ENCODE measurements at regions not wholly inside any gene's neighbourhood (a gene's known extent, or its start where the extent isn't known, plus 50 kb on each side); places are given as distances from the start of the nearest gene placed in this dataset.
A peak's percentile ranks its signal among the peaks of the same experiment; 100 is the strongest.

GRCh38 chr9:79255651-79256260, 316.0 kb upstream of the TLE4 start:
- no peak for DNase-seq

DNA sequence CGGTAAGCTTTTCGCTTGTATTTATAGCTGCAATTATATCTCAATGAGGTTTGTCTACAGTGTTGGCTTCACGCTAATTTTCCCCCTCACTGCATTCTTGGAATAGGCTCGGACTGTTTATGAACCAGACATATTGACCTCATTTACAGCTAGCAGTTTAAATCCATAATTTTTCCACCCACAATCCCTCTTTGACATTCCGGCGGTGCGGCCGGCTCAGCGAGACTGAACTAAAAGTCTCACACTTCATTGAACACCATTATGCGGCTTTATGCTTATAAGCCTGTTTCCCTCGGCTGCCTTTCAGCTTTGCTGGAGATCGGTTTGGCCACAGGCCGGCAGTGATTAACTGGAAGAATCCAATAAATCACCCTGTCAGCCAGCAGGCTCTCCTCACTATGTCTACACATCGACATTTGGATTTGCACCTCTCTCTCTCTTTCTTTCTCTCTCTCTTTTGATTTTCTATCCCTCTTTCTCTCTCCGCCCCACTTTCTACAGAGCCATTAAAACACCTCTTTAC, 315.0 kb upstream of the TLE4 start:
- DNase-seq = peak in 3 of 51 donors; percentile 7 to 17 (median 9)

- DNase-seq = peak in 3 of 51 donors; percentile 7 to 30 (median 12)
Measured at GRCh38 chr9:79257228-79257781, 314.5 kb upstream of the TLE4 start.

GRCh38 chr9:79257790-79258351, 313.9 kb upstream of the TLE4 start:
- DNase-seq = peak in 1 of 51 donors; percentile 5

GRCh38 chr9:79259858-79260257, 311.9 kb upstream of the TLE4 start:
- no peak for DNase-seq

- no peak for DNase-seq
Measured at GRCh38 chr9:79263628-79264027, 308.1 kb upstream of the TLE4 start.

GRCh38 chr9:79264041-79264440, 307.7 kb upstream of the TLE4 start:
- DNase-seq = no peak

GRCh38 chr9:79264511-79265355, 307.0 kb upstream of the TLE4 start:
- DNase-seq = peak in 1 of 51 donors; percentile 28

- no peak for DNase-seq
Measured at GRCh38 chr9:79266986-79267385, 304.8 kb upstream of the TLE4 start.

GRCh38 chr9:79268806-79269205, 303.0 kb upstream of the TLE4 start:
- DNase-seq = no peak

GRCh38 chr9:79273311-79273710, 298.5 kb upstream of the TLE4 start:
- no peak for DNase-seq

DNA sequence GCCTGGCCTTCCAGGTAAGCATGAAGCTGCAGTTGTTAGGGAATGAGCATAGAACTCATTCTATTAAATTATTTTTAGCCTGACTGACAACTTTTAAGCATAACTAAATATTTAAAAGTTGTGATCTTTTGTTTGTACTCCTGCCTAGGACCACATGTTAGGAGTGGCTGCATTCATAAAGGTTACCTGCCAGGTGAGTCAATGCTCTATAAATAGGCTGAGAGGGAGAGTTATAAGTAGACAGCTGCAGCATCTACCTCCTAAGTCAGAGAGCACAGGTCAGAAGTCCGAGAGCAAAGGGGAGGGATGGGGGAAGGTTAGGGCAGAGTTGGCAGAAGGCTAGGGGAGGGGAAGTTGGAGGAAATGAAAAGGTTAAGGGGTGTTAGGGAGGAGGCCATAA, 292.4 kb upstream of the TLE4 start:
- DNase-seq = no peak

DNA sequence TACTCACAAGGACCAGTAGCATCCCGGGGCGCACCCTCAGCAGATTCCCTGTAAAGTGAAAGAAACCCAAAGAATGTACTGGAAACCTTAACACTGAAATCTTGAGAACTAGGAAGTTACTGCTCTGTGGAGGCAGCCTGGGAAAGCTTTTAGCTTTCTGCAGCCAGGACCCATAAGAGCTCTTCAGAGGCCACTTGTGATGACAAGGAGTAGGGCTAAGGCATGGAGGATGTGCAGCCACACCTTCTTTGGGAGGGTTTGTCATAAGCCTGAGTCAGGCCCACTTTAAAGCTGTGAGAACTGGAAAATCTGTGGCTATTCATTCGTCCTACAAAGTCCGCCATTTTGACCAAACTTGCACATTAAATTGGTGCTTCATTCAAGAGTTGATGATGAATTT, 291.1 kb upstream of the TLE4 start:
- no peak for DNase-seq

DNA sequence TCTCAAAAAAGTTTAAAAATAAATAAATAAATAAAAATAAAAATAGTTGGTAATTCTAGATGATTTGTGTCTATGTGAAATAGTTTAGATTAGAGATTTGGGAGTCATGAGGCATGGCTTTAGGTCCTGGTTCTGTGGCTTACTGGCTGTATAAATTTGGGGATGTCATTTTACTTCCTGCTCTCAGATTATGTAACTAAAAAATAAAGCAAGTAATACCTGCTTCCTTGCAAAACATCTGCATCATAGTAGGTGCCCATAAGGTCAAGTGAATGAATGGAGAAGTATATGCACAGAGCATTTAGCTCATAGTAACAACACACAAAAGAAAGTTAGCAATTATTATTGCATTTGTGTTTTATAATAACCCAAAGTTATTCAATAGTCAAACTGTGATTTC, 287.7 kb upstream of the TLE4 start:
- DNase-seq = no peak

DNA sequence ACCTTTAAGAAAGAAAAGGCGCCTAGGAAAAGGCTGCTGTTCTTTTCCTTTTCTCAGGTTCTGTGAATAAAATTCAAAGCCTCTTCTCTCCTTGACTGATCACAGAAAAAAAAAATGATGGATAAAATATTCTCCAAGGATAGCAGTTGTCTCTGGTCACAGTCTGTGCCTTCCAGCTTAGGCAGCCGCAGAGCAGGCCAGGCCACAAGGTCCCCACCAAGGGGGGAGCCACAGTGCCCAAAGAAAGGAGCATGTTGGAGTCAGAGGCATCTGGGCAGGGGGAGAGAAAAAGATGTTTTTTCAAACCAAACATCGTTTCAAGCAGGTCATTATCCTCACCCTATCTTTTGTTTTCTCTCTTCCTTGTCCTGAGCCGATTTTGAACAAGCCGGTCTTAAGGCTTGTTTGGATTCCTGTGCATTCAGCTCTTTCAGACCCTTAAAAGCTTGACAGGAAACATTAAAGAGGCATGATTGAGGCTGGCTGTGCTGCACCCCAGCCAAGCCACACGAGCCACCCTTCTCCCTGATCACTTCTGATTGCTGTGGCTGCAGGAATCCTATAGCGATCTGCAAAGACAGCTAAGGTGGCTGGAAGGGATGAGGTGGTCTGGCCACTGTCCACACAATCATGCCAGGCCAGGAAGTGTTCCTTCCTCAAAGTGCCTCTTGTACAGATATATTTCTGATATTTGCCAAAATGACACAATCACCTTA, 284.6 kb upstream of the TLE4 start:
- no peak for DNase-seq

GRCh38 chr9:79287708-79288290, 284.0 kb upstream of the TLE4 start:
- no peak for DNase-seq

DNA sequence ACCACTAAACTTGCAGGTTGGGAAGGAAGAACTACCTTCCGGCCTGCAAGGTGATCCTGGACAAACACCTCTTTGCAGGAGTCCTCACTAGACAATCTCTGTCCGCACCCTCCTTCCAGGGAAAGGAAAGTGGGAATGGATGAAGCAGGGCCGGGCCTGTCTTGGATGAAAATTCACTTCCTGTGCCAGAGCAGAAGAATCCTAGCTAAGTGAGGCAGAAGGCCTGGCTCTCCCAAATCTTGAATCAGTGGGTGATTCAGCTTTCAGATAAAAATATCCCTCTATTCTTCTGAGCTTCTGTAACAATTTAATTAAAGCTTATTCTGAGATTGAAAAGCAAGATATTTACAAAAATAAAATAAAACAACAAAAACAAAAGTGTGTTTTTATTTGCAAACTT, 281.9 kb upstream of the TLE4 start:
- peak in 1 of 51 donors; percentile 1 for DNase-seq

GRCh38 chr9:79292731-79293280, 279.0 kb upstream of the TLE4 start:
- no peak for DNase-seq

GRCh38 chr9:79300068-79300467, 271.7 kb upstream of the TLE4 start:
- no peak for DNase-seq

GRCh38 chr9:79301085-79301484, 270.7 kb upstream of the TLE4 start:
- no peak for DNase-seq
